GM23248 (cell line): ENCODE measurements at regions not wholly inside any gene's neighbourhood (a gene's known extent, or its start where the extent isn't known, plus 50 kb on each side); places are given as distances from the start of the nearest gene placed in this dataset.

Source experiments
- EZH2 ChIP-seq: fragments of 200-600 bp; sonication (generic); IDR thresholded peaks from 2 replicates; pipeline ENCODE4 v1.6.1; 2018; ENCODE audit warnings: antibody characterized with exemption, mild to moderate bottlenecking; ENCODE audit not compliant: insufficient read depth, poor library complexity, severe bottlenecking
- EZH2phosphoT487 ChIP-seq: fragments of 200-600 bp; sonication (generic); IDR thresholded peaks from 2 replicates; pipeline ENCODE4 v1.6.1; 2018; ENCODE audit warnings: antibody characterized with exemption, moderate library complexity, mild to moderate bottlenecking, low read depth; ENCODE audit not compliant: insufficient read depth

GRCh38 chr7:28310460-28310848 is 101.9 kb upstream of the CREB5 start:
- TF ChIP-seq EZH2phosphoT487, result no peak
- no peak for TF ChIP-seq EZH2
